ENCODE measurements at regions not wholly inside any gene's neighbourhood (a gene's known extent, or its start where the extent isn't known, plus 50 kb on each side); places are given as distances from the start of the nearest gene placed in this dataset.
"Not testable (repeated sequence)": the region's sequence is repeated elsewhere in the genome, so short reads cannot be mapped to it uniquely, and the experiment has no call there.

- Histone ChIP-seq H3K27ac (no peak overlapping the region), H3K4me3 (no peak overlapping the region)
Measured at GRCh38 chr10:94214481-94214893, 148.3 kb downstream of the NOC3L start.

GRCh38 chr10:94216201-94216600 lies 146.5 kb downstream of the NOC3L start:
- Histone ChIP-seq H3K27ac (no peak overlapping the region), H3K4me3 (no peak overlapping the region)

GRCh38 chr10:94217411-94217810 lies 145.3 kb downstream of the NOC3L start:
- Histone ChIP-seq H3K4me3 (no peak overlapping the region), H3K27ac (no peak overlapping the region)

- H3K27ac ChIP-seq: no peak overlapping the region
- H3K4me3 ChIP-seq: no peak overlapping the region
Measured at GRCh38 chr10:94218493-94219183, 144.1 kb downstream of the NOC3L start.

- Histone ChIP-seq H3K27ac (no peak overlapping the region), H3K4me3 (no peak overlapping the region)
Measured at GRCh38 chr10:94219829-94220228, 142.9 kb downstream of the NOC3L start.

GRCh38 chr10:94220717-94221116 lies 142.0 kb downstream of the NOC3L start:
- Histone ChIP-seq H3K4me3 (no peak overlapping the region), H3K27ac (no peak overlapping the region)

- no peak overlapping the region for H3K4me3 ChIP-seq
- H3K27ac ChIP-seq: no peak overlapping the region
Measured at GRCh38 chr10:94223702-94224370, 138.9 kb downstream of the NOC3L start.

- H3K27ac ChIP-seq: peak overlapping the region in 1 of 21 experiments; percentile 26
- H3K4me3 ChIP-seq: no peak overlapping the region
Measured at GRCh38 chr10:94224656-94225055, 138.1 kb downstream of the NOC3L start.

- no peak overlapping the region for H3K27ac ChIP-seq
Measured at GRCh38 chr10:94225589-94225988, 137.2 kb downstream of the NOC3L start.

GRCh38 chr10:94230134-94230785 lies 132.5 kb downstream of the NOC3L start:
- Histone ChIP-seq H3K4me3 (no peak overlapping the region), H3K27ac (no peak overlapping the region)

More at GRCh38 chr10:94225589-94225988, 137.2 kb downstream of the NOC3L start:
- H3K4me3 ChIP-seq: no peak overlapping the region

- no peak overlapping the region for H3K27ac ChIP-seq
- no peak overlapping the region for H3K4me3 ChIP-seq
Measured at GRCh38 chr10:94232711-94233383, 129.9 kb downstream of the NOC3L start.

GRCh38 chr10:94235461-94235860 lies 127.3 kb downstream of the NOC3L start:
- Histone ChIP-seq H3K27ac (no peak overlapping the region), H3K4me3 (no peak overlapping the region)

- Histone ChIP-seq H3K4me3 (no peak overlapping the region), H3K27ac (no peak overlapping the region)
Measured at GRCh38 chr10:94238006-94238617, 124.6 kb downstream of the NOC3L start.

GRCh38 chr10:94239696-94240095 lies 123.0 kb downstream of the NOC3L start:
- no peak overlapping the region for H3K4me3 ChIP-seq
- no peak overlapping the region for H3K27ac ChIP-seq

- H3K4me3 ChIP-seq: no peak overlapping the region
- no peak overlapping the region for H3K27ac ChIP-seq
Measured at GRCh38 chr10:94240491-94240890, 122.2 kb downstream of the NOC3L start.

GRCh38 chr10:94240901-94241300 lies 121.8 kb downstream of the NOC3L start:
- H3K4me3 ChIP-seq: no peak overlapping the region
- H3K27ac ChIP-seq: no peak overlapping the region

GRCh38 chr10:94251098-94251497 lies 111.6 kb downstream of the NOC3L start:
- H3K4me3 ChIP-seq: no peak overlapping the region
- no peak overlapping the region for H3K27ac ChIP-seq

- Histone ChIP-seq H3K27ac (no peak overlapping the region), H3K4me3 (no peak overlapping the region)
Measured at GRCh38 chr10:94251568-94251967, 111.2 kb downstream of the NOC3L start.

GRCh38 chr10:94257407-94257806 lies 105.3 kb downstream of the NOC3L start:
- H3K27ac ChIP-seq, H3K4me3 ChIP-seq: not testable (repeated sequence)

- no peak overlapping the region for H3K27ac ChIP-seq
- H3K4me3 ChIP-seq: no peak overlapping the region
Measured at GRCh38 chr10:94260455-94260854, 102.3 kb downstream of the NOC3L start.

All from skin epidermis (tissue), 12 donors.